Activated naive CD8-positive, alpha-beta T cell treated with anti-CD3 and anti-CD28 coated beads, Interleukin-2, amount 10 ng/mL, durations not matched to agents 7 days and 5 days (primary cell): ENCODE measurements at regions not wholly inside any gene's neighbourhood (a gene's known extent, or its start where the extent isn't known, plus 50 kb on each side); places are given as distances from the start of the nearest gene placed in this dataset.

Experiments used
- ATAC-seq: fragments of 150-1000 bp; cut with Tn5 transposase; one replicate; pipeline ENCODE4 v1.10.0; 2021; ENCODE audit warnings: low read depth, moderate library complexity
- POLR2A ChIA-PET: fragments of 350-600 bp; sonication (Branson Sonifier 250); formaldehyde crosslinking; loops from one replicate; lab custom pipeline; 2021; ENCODE audit warnings: antibody characterized with exemption; lab: Charles Lee
- DNase-seq: peaks from one replicate; pipeline ENCODE4 v3.0.0; 2021
- H3K27ac Mint-ChIP-seq: one replicate; pipeline ENCODE4 v1.8.0; 2022; ENCODE audit warnings: mild to moderate bottlenecking, mixed read lengths
- H3K27me3 Mint-ChIP-seq: one replicate; pipeline ENCODE4 v1.8.0; 2022; ENCODE audit warnings: mild to moderate bottlenecking, moderate library complexity, mixed read lengths
- H3K36me3 Mint-ChIP-seq: one replicate; pipeline ENCODE4 v1.8.0; 2021; ENCODE audit warnings: mild to moderate bottlenecking, mixed read lengths
- H3K4me1 Mint-ChIP-seq: one replicate; pipeline ENCODE4 v1.8.0; 2021; ENCODE audit warnings: mixed read lengths
- H3K4me3 Mint-ChIP-seq: one replicate; pipeline ENCODE4 v1.8.0; 2022; ENCODE audit warnings: mild to moderate bottlenecking, moderate library complexity, mixed read lengths
- H3K9me3 Mint-ChIP-seq: one replicate; pipeline ENCODE4 v1.8.0; 2021; ENCODE audit warnings: mixed read lengths

GRCh38 chr9:31445960-31446359 is 938.5 kb upstream of the ACO1 start:
- Mint-ChIP-seq H3K9me3 (peaks cover 4% of the 10 kb centered on the region), H3K4me3 (no peak overlapping the region), H3K4me1 (no peaks in the 10 kb centered on the region), H3K27me3 (no peaks in the 10 kb centered on the region), H3K27ac (no peak overlapping the region), H3K36me3 (no peaks in the 10 kb centered on the region)
- POLR2A ChIA-PET = no interaction called here
- DNase-seq (no peak), ATAC-seq (no peak)

DNA sequence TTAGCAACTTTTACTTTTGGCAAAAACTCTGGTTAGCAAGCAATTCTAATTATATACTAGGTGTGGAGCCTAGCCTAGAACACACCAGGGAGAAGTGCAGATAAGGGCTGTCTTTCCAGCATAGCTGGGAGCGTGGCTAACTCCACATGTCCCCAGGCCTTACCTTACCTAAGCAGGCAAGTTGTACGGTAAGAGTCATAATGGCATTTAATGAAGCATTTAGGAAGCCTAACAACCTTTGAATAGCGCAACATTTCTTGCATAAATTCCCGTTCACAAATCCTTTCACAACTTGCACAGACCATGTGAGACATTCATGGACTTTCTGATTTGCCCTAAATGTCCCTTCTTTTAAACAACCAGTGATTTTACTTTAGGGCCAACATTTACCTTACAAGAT is 917.4 kb upstream of the ACO1 start:
- Mint-ChIP-seq H3K9me3 (peaks cover 14% of the 10 kb centered on the region), H3K4me1 (no peaks in the 10 kb centered on the region), H3K4me3 (no peak overlapping the region), H3K27ac (no peak overlapping the region), H3K27me3 (no peaks in the 10 kb centered on the region), H3K36me3 (no peaks in the 10 kb centered on the region)
- POLR2A ChIA-PET = no interaction called here
- ATAC-seq = no peak
- DNase-seq = no peak

GRCh38 chr9:31470051-31470450 is 914.4 kb upstream of the ACO1 start:
- DNase-seq (no peak), ATAC-seq (no peak)
- H3K4me3 Mint-ChIP-seq = no peak overlapping the region
- POLR2A ChIA-PET = no interaction called here
- no peak overlapping the region for H3K27ac Mint-ChIP-seq
- peaks cover 7% of the 10 kb centered on the region for H3K9me3 Mint-ChIP-seq
- no peaks in the 10 kb centered on the region for H3K36me3 Mint-ChIP-seq
- no peaks in the 10 kb centered on the region for H3K4me1 Mint-ChIP-seq
- H3K27me3 Mint-ChIP-seq = no peaks in the 10 kb centered on the region

GRCh38 chr9:31471010-31471409 is 913.4 kb upstream of the ACO1 start:
- no peak for DNase-seq
- ATAC-seq = no peak
- Mint-ChIP-seq H3K9me3 (peaks cover 7% of the 10 kb centered on the region), H3K36me3 (no peaks in the 10 kb centered on the region), H3K27ac (no peak overlapping the region), H3K4me1 (no peaks in the 10 kb centered on the region), H3K27me3 (no peaks in the 10 kb centered on the region), H3K4me3 (no peak overlapping the region)
- POLR2A ChIA-PET = no interaction called here

DNA sequence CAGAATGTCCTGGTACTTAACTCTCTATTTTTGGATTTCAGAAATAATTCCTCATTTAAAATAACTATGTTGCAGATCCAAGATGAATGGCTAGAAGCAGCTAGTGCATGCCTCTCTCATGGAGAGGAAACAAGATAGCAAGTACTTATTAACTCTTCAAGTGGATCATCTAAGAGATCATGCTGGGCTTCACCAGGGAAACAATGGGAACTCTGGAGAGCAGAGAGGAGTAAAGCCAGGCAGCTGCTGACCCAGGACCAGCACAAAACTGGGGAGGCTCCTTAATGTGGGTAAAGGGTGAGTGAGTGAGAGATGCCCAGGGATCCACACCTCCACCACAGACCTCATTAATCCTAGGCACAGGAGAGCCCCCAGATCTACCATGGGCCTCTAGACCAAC is 897.8 kb upstream of the ACO1 start:
- no peak for ATAC-seq
- Mint-ChIP-seq H3K4me1 (no peaks in the 10 kb centered on the region), H3K4me3 (no peak overlapping the region), H3K27ac (no peak overlapping the region), H3K9me3 (no peaks in the 10 kb centered on the region), H3K27me3 (no peaks in the 10 kb centered on the region), H3K36me3 (no peaks in the 10 kb centered on the region)
- no peak for DNase-seq
- POLR2A ChIA-PET = no interaction called here

- Mint-ChIP-seq H3K27me3 (no peaks in the 10 kb centered on the region), H3K9me3 (no peaks in the 10 kb centered on the region), H3K36me3 (no peaks in the 10 kb centered on the region), H3K4me1 (no peaks in the 10 kb centered on the region), H3K4me3 (no peak overlapping the region), H3K27ac (no peak overlapping the region)
- POLR2A ChIA-PET = no interaction called here
- DNase-seq (no peak), ATAC-seq (no peak)
Observed at GRCh38 chr9:31490551-31491106, 893.8 kb upstream of the ACO1 start.

DNA sequence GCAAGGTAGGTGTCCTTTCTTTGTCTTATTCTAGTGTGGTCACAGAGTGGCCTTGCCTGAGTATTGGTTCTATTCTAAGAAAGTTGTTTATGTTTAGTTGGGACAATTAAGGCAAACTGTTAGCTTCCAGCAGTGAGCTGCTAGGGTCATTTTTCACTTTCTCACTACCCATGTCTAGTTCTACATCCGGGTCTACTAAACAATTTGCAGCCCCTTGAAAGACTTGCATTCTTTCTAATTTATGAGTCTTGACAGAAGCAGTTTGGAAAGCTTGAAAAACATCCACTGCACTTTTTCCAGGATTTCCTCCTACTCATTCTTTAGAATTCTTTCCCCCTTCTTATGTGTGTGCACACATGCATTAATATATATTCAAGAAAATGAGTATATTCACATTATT is 892.2 kb upstream of the ACO1 start:
- Mint-ChIP-seq H3K4me3 (no peak overlapping the region), H3K9me3 (no peaks in the 10 kb centered on the region), H3K36me3 (no peaks in the 10 kb centered on the region), H3K27me3 (no peaks in the 10 kb centered on the region), H3K27ac (no peak overlapping the region), H3K4me1 (no peaks in the 10 kb centered on the region)
- POLR2A ChIA-PET = no interaction called here
- ATAC-seq (no peak), DNase-seq (no peak)

GRCh38 chr9:31500422-31500821 is 884.0 kb upstream of the ACO1 start:
- no peaks in the 10 kb centered on the region for H3K9me3 Mint-ChIP-seq
- no peak for ATAC-seq
- H3K36me3 Mint-ChIP-seq = no peaks in the 10 kb centered on the region

GRCh38 chr9:31519011-31519410 is 865.4 kb upstream of the ACO1 start:
- no peaks in the 10 kb centered on the region for H3K36me3 Mint-ChIP-seq
- DNase-seq (no peak), ATAC-seq (no peak)
- peaks cover 14% of the 10 kb centered on the region for H3K9me3 Mint-ChIP-seq
- H3K4me1 Mint-ChIP-seq = no peaks in the 10 kb centered on the region
- no peak overlapping the region for H3K4me3 Mint-ChIP-seq
- POLR2A ChIA-PET = no interaction called here
- no peak overlapping the region for H3K27ac Mint-ChIP-seq
- H3K27me3 Mint-ChIP-seq = no peaks in the 10 kb centered on the region

More at GRCh38 chr9:31500422-31500821, 884.0 kb upstream of the ACO1 start:
- no peak overlapping the region for H3K27ac Mint-ChIP-seq
- POLR2A ChIA-PET = no interaction called here
- no peaks in the 10 kb centered on the region for H3K27me3 Mint-ChIP-seq
- H3K4me1 Mint-ChIP-seq = no peaks in the 10 kb centered on the region
- no peak for DNase-seq
- no peak overlapping the region for H3K4me3 Mint-ChIP-seq

GRCh38 chr9:31519424-31519823 is 865.0 kb upstream of the ACO1 start:
- POLR2A ChIA-PET = no interaction called here
- H3K4me3 Mint-ChIP-seq = no peak overlapping the region

GRCh38 chr9:31519826-31520225 is 864.6 kb upstream of the ACO1 start:
- DNase-seq = no peak
- Mint-ChIP-seq H3K27me3 (no peaks in the 10 kb centered on the region), H3K27ac (no peak overlapping the region), H3K9me3 (peaks cover 14% of the 10 kb centered on the region), H3K36me3 (no peaks in the 10 kb centered on the region), H3K4me1 (no peaks in the 10 kb centered on the region), H3K4me3 (no peak overlapping the region)
- POLR2A ChIA-PET = no interaction called here
- no peak for ATAC-seq

More at GRCh38 chr9:31519424-31519823, 865.0 kb upstream of the ACO1 start:
- Mint-ChIP-seq H3K27ac (no peak overlapping the region), H3K4me1 (no peaks in the 10 kb centered on the region), H3K27me3 (no peaks in the 10 kb centered on the region), H3K36me3 (no peaks in the 10 kb centered on the region), H3K9me3 (peaks cover 14% of the 10 kb centered on the region)
- ATAC-seq = no peak
- no peak for DNase-seq

- no peaks in the 10 kb centered on the region for H3K36me3 Mint-ChIP-seq
- H3K27me3 Mint-ChIP-seq = no peaks in the 10 kb centered on the region
- ATAC-seq = no peak
- H3K9me3 Mint-ChIP-seq = peaks cover 15% of the 10 kb centered on the region
- no peak for DNase-seq
- no peak overlapping the region for H3K4me3 Mint-ChIP-seq
- POLR2A ChIA-PET = no interaction called here
- H3K27ac Mint-ChIP-seq = no peak overlapping the region
- H3K4me1 Mint-ChIP-seq = no peaks in the 10 kb centered on the region
Observed at GRCh38 chr9:31520301-31521085, 864.0 kb upstream of the ACO1 start.

GRCh38 chr9:31535651-31536050 is 848.8 kb upstream of the ACO1 start:
- H3K27ac Mint-ChIP-seq = no peak overlapping the region
- DNase-seq (no peak), ATAC-seq (no peak)
- H3K36me3 Mint-ChIP-seq = no peaks in the 10 kb centered on the region
- no peaks in the 10 kb centered on the region for H3K27me3 Mint-ChIP-seq
- H3K4me1 Mint-ChIP-seq = no peaks in the 10 kb centered on the region
- POLR2A ChIA-PET = no interaction called here
- H3K4me3 Mint-ChIP-seq = no peak overlapping the region
- H3K9me3 Mint-ChIP-seq = peaks cover 4% of the 10 kb centered on the region

GRCh38 chr9:31536471-31536870 is 848.0 kb upstream of the ACO1 start:
- ATAC-seq (no peak), DNase-seq (no peak)
- no peak overlapping the region for H3K4me3 Mint-ChIP-seq
- H3K9me3 Mint-ChIP-seq = peaks cover 4% of the 10 kb centered on the region
- POLR2A ChIA-PET = no interaction called here
- no peaks in the 10 kb centered on the region for H3K36me3 Mint-ChIP-seq
- H3K4me1 Mint-ChIP-seq = no peaks in the 10 kb centered on the region
- H3K27ac Mint-ChIP-seq = no peak overlapping the region
- H3K27me3 Mint-ChIP-seq = no peaks in the 10 kb centered on the region
